Amygdala (tissue), 56 donors: ENCODE measurements at regions not wholly inside any gene's neighbourhood (a gene's known extent, or its start where the extent isn't known, plus 50 kb on each side); places are given as distances from the start of the nearest gene placed in this dataset.
"Not testable (repeated sequence)": the region's sequence is repeated elsewhere in the genome, so short reads cannot be mapped to it uniquely, and the experiment has no call there.

Experiments used
- DNase-seq, 56 donors: peaks; one replicate each; lab custom pipeline; 2025; lab: John Stamatoyannopoulos, UW

DNA sequence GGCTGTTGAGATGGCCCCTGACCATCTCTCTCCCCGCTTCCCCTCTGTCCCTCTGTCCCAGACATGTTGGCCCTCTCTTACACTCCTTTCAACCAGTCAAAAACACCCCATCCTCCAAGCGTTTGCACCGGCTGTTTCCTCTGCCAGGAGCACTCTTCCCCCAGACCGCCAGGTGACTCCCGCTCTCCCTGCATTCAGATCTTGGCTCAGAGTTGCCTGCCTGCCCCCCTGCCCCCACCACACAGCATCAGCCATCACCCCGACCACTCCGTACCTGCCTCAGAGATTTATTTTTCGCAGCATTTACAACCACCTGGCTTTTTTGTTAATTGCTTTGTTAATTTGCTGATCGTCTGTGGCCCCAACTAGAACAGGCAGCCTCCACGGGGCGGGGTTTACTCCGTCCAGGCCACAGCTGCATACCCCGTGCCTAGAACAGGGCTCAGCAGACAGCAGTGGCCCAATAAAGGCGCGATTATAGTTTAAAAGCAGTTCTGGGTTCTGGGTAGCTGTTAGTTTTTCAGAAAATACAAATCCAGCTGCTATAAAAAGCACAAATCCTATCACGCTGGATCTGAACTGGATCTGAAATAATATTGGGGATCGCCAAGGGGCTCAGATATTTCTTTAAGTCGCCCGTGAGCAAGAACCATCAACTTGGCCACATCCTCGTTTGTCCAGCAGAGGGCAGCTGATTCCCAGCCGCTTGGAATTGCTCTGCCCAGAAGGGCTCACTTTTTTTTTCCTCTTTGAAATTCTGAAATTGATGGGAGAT is 173.6 kb downstream of the IRF8 start:
- peak in 36 of 56 donors; percentile 1 to 78 (median 22) for DNase-seq

DNA sequence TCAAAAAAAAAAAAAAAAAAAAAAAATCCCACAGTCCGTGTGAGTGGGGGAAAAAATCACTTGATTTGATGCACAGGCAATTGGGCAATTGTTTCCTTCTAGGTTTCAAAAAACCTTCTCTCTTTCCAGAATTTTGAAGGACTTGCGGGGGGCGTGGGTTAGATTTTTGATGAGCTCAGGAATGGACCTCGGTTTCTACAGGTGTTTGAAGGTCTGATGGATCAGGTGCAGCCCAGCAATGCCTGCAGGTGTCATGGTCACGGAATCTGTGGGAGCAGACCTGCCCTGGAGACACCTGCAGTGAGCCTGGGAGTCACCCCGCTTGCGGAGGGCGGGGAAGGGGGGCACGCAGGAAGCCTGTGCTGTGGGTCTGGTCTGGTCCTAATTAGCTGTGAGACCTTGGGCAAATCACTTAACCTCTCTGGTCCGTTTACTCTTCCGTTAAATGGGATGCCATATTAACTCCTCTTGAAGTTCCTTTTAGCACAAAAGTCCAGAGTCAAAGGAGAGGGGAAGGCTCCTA is 174.2 kb downstream of the IRF8 start:
- DNase-seq = no peak

DNA sequence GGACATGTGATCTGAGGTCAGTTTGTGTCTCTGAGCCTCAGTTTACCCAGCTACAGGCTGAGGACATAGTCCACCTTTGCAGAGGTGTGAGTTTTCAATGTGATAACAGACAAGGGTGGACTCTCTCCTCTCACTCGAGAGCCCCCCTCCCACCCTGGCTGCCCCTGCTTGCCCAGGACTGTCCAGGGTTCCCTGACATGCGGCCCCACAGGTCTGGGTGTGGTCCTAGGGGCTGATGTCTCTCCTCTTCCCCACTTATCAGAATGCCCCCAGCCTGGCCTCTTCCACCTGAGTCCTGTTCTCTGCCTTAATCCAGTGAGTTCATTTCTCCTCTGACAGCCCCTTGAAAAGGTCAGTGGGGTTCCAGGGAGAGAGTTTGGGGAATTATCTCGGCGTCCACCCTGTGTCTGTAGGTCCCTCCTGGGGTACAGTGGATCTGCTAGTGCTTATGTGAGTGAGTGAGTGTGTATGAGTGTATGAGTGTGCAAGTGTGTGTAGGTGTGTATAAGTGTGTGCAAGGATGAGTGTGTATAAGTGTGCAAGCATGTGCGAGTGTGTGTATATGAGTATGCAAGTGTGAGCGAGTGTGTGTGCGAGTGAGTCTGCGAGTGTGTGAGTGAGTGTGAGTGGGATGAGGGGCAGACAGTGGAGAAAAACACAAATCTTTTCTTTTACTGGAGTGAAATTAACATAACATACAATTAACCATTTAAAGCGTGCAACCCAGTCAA is 175.0 kb downstream of the IRF8 start:
- DNase-seq = no peak

DNA sequence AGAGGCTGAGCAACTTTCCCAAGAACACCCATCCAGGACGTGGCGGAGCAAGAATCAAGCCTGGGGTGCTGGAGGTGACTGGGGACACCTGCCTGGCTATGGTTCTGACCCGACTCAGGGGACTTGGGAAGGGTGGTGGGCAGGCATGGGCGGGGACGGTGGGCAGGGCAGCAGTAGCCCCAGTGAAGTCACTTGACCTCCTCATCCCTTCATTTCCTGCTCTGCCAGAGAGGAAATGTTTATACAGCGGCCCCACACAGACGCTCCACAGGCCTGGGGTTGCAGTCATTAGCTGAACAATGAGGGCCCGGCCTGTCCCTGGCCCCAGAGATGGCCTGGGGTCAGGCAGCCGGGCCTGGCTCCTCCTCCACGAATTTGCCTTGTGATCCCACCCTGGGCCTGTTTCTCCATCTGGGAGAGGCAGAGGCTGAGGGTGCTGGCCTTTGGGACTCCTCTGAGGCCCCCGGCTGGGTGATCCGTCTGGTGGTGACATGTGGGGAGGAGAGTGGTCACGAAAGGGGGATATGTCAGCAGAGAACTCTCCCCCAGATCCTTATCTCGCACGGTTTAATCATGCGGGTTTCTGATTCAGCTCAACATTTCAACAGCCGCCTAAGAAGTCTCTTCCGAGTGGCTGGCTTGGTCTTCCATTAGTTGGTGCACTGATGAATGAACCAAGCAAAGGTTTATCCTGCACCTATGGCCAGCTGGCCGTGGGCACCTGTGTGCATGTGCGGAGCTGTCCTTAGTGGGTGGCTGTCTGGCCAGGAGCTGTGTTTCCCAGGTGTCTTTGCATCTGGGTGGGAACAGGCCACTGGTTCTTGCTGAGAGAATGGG is 175.9 kb downstream of the IRF8 start:
- DNase-seq = no peak

DNA sequence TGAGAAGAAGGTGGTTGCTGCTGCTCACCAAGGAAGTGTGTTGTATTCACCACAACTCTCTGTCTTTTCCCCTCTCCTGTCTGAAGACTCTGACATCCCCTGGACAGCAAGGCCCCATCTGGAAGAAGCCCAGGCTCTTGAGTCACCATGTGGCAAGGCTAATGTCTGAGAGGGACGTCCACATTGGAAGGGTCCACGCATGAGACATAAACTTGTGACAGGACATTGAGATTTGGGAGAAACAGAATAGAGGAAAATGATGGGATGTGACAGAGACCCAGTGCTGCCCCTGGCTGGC is 176.5 kb downstream of the IRF8 start:
- no peak for DNase-seq

DNA sequence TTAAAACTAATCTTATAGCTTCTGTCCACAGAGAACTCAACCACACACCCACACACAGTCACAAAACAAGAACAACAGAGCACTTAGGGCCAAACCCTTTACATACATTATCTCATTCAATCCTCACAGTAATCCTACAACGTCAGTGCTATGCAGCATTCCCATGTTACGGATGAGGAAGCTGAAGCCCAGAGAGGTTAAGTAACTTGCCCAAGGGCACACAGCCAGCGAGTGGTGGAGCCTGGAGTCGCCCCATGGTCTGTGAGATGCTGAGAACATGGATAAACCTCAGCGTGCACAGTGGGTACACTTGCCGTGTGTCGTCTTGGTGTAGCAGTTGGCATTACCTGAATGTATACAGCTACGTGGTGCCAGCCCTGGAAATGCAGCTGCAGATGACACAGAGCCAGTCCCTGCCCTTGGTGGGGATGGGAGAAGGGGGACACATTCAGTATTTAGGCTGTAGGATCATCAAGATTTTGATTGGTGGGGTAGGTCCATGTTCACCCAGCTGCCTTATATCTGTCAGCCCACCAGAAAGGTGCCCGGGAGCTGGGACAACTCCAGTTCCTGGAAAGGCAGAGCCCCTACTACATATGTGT is 177.0 kb downstream of the IRF8 start:
- DNase-seq = no peak

DNA sequence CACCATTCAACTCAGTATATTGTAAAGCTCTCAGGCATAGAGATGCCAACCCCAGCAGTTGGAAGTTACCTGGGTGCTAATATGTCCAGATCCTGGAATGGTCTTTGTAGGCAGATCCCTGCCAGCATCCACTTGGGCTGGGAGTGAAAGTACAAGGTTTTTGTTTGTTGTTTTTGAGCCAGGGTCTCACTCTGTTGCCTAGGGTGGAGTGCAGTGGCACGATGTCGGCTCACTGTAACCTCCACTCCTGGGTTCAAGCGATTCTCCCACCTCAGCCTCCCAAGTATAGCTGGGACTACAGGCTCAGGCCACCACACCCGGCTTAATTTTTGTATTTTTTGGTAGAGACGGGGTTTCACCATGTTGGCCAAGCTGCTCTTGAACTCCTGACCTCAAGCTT is 177.6 kb downstream of the IRF8 start:
- no peak for DNase-seq

DNA sequence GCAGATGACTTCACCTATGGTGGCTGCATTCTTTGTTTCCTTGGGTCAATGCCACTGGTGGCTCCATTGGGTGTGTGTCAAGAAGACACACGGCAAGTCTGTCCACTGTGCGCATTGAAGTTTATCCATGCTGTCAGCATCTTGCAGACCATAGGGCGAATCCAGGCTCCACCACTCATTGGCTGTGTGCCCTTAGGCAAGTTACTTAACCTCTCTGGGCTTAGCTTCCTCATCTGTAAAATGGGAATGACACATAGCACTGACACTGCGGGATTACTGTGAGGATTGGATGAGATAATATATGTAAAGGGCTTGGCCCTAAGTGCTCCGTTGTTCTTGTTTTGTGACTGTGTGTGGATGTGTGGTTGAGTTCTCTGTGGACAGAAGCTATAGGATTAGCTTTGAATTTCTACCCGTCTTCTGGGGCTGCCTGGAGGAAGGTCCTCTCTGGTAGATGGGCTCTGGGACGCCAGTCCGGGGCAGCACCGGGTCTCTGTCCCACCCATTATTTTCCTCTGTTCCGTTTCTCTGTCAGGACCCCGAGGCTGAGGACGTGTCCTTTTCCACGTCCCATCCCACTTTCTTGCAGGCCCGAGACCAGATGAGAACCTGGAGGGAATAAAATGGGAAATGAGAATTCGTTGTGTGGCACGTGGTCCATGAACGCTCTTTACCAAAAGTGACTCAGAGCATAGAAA is 178.4 kb downstream of the IRF8 start:
- DNase-seq = no peak

DNA sequence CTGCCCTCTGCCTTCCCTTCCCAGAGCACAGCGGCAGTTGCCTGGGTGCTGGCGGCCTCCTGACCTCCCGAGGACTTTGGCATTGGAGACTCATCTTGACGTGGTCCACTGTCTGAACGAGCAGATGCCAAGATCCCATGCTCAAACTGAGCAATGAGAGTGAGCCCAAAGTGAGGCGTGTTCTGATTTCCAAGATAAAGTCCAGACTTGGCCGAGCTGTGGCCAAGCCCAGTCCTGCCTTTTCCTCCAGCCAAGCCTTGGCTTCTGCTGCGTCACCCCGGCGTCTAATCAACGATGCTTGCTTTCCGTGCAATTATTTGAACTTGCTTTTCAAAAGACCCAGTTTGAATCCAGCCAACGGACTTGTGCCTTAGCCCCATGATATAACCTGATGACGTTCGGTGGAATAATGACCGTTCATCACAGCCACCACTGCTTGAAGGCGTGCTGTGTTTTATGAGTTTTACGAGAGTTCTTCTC is 179.2 kb downstream of the IRF8 start:
- peak in 3 of 56 donors; percentile 23 to 35 (median 23) for DNase-seq

DNA sequence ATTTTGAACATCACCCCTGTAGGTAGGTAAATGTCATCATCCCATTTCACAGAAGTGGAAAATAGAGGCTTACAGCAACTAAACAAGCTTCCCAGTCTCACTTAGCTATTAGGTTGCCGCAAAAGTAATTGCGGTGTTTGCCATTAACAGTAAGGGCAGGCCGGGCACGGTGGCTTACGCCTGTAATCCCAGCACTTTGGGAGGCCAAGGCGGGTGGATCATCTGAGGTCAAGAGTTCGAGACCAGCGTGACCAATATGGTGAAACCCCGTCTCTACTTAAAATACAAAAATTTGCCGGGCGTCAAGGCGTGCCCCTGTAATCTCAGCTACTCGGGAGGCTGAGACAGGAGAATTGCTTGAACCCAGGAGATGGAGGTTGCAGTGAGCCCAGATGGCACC is 179.7 kb downstream of the IRF8 start:
- not testable (repeated sequence) for DNase-seq

DNA sequence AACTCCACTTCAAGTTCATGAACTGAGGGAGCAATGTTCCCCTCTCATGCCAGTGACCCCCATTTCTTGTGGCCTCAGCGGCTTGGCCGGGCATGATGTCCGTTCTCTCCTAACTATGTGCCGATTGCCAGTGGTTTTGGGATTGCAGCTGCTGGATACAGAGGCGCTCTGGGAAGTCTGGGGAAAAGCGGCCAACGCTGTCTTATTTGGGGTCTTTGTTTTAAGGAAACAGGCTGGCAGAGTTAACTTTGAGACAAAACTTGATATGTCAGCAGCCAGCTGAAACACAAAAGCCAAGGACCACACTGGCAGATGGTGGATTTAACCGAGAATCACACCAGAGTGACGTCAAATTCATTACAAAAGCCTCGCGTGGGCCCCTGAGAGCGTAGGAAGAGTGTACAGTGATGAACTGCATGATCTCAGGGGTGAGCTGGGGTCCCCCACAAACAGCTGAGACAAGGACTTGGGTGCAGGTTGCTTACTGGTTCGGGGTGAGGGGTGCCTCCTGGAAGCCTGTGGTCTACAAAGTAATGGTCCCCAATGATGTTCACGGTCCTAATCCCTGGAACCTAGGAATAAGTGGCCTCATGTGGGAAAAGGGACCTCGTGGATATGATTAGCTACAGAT is 180.4 kb downstream of the IRF8 start:
- no peak for DNase-seq

DNA sequence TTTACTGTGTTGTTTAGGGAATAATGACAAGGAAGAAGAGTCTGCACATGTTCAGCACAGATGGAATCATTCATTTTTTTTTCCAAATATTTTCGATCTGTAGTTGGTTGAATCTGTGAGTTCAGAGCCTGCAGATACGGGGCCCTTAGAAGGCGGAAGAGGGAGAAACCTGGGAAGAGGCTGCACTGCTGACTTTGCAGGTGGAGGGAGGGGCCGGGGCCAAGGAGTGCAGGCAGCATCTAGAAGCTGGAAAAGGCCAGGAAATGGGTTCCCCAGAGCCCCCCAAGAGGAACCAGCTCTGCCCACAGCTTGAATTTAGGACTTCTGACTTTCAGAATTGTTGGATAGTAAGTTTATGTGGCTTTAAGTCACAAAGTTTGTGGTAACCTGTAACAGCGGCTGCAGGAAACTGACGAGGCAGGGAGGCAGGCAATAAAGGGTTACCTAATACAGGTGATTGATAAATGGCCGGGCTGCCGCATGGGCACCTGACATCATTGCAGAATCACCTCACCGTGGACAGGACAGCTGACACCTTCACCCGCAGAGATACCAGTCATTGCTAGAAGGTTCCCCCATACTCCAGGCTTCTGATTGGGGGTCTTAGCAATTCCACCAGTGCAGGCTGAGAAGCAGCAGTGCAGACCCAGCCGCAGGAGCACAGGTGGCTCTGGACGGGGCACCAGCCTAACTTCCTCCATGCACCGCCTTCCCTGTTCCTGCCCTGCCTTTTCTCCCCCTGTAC is 181.3 kb downstream of the IRF8 start:
- no peak for DNase-seq

DNA sequence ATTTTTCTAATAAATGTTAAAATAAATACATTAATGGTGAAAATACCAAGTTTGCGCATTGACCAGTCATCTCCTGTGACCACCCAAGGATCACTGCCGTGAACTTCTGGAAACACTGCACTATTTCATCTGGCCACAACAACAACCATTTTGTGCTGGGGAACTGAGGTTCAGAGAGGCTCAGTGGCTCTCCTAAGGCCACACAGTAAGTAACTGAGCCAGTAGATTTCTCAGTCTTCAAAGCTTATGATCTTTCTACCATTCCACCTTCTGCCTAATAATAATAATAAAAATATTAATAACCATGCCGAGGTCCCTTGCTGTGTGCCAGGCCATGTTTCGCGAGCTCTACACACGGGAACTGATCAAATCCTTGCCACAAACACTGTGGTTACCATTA is 182.0 kb downstream of the IRF8 start:
- DNase-seq = no peak

DNA sequence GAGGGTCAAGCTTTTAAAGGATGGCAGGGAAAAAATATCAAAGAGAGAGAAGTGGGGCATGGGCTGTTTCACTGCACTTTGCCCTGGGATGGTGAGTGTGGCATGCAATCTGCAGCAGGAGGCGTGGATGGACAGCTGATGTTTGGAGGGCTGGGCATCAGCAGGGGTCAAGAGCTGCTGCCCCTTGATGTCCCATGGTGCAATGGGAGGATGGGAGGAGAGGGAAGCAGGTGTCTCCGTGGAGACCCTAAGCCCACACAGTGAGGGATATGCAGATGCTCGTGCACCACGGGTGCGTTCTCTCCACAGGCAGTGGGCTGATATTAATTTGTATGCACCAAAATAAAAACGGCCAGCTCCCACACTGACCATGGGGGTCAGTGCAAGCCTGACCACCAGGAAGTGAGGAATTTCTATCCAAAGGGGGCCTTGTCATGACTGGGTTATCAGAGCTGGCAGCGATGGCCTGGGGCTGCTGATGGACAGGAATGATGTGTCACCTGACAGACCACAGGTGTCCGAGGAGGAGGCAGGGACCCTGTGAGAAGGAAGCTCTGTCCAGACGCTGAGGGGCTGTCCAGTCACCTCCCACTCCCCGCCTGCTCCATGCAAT is 183.6 kb downstream of the IRF8 start:
- peak in 1 of 56 donors; percentile 44 for DNase-seq

DNA sequence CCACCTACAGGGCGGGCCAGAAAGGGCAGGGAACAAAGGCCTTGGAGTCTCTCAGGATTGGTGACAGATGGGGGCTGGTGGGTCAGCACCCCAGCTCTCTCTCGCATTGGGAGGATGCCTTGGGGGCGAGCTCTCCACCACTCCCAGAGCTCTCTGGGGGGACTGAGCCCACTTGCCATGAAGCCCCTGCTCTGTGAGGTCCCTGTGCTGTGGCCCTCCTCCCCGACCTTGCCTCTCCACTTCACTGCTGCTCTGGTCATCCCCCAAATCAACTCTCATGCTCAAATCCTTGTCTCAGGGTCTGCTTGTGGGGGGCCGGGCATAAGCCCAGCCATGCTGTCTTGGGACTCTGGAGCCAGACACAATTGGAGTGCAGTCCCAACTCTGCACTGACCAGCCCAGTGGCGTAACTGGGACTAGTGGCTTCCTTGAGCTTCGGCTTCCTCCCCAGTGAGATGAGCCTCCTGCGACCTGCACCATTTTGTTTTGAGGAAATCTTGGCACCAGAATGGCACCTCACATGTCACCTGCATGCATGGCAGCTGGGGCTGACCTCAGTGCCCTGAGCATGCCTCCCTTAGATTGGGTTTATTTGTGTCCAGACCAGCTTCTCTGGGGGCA is 184.5 kb downstream of the IRF8 start:
- no peak for DNase-seq

DNA sequence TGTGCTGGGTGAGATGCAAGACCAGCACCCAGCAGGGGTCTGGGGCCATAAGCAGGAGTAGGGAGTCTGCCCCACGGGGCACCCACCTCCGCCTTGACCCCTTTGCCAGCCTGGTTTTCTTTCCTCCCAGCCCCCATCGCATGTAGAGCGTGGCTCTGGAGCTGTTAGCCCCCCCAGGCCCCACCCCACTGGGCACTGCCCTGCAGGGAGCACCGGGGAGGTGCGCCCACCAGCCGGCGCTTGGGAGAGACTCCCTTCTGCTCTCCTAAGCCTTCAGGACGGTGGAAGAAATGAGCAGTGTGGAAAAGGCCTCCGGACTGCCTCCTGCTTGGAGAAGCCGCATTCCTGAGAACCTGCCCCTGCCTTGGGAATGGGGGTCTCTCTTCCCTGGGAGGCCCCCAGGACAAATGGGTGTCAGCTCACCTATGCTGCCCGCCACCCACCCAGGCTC is 186.2 kb downstream of the IRF8 start:
- no peak for DNase-seq

DNA sequence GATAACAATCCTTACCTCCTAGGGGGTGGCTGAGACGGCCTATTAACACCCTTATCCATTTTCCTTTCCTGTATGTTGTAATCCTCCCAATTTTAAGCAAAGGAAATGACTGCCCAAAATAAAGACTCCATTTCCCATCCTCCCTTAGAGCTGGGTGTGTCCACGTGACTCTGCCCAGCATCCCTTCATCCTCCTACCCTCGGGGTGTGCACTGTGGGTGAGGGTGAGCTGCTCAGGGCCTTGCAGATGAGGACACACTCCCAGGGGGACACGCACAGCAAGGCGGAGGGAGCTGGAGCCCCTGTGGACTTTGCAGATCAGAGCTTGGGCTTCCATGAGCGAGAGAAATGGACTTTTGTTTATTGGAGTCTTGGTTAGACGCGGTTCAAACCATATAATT is 186.8 kb downstream of the IRF8 start:
- DNase-seq = no peak

DNA sequence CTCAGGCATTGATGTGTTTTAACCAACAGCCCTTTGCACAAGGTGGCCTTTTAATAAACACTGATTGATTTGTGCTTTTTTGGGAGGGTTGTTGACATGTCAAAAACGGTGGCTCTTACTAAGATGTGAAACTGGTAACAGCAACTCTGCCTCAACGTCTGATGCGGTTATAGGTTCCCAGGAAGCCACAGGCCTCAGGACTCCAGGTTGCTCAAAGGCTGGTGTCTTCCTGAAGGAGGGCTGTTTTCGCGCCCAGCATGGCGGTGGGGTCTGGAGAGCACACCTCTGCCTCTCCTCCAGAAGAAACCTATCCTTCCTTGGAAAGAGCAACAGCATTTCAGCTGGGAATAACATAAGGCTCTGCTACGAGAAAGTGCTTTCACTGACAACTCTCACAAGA is 187.5 kb downstream of the IRF8 start:
- DNase-seq = no peak
